ENCODE measurements at regions not wholly inside any gene's neighbourhood (a gene's known extent, or its start where the extent isn't known, plus 50 kb on each side); places are given as distances from the start of the nearest gene placed in this dataset.

DNA sequence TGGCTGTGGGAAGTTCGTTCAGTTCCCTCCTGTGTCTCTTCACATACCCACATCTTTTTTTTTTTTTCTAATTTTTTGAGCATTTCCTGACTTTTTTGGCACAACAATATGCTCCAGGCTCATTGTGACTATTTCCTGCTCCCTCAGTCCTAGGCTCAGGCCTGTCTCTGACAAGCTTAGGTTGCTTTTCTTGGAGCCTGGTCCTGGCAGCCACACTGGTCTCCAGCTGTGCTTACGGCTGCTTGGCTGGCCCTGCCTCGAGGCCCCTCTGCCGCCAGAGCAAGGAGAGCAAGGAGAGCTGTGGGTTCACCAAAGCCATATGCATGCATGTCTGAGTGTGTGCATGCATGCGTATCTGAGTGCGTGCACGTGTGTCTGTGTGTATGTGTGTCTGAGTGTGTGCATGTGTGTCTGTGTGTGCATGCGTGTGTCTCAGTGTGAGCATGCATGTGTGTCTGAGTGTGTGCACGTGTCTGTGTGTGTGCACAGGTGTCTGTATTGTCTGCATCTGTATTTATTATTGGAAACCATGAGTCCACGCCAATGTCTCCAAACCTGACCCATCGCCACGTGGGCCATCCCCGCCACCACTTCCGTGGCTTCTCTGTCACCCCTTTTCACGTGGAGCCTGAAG is 766.1 kb upstream of the SALL3 start:
- DNase-seq (ENCODE audit: low spot score): no peak

DNA sequence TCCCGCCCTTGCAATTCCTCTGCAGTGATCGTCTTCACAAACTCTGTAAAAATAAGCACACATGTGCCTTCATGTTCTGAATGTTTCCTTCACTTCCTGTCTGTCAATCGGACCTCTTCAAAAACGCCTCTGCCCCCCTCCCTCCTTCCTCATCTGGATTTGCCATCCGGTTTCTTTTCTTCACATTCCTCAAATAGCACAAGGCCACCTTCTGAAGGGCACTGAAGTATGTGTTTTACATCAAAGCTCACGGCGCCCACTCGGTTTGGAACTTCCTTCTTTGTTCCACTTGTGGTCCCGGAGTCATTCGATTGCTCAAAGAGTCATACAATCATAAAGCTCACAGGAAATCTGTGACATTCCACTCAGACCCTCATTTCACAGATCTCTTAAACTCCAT is 758.1 kb upstream of the SALL3 start:
- DNase-seq (ENCODE audit: low spot score): no peak

DNA sequence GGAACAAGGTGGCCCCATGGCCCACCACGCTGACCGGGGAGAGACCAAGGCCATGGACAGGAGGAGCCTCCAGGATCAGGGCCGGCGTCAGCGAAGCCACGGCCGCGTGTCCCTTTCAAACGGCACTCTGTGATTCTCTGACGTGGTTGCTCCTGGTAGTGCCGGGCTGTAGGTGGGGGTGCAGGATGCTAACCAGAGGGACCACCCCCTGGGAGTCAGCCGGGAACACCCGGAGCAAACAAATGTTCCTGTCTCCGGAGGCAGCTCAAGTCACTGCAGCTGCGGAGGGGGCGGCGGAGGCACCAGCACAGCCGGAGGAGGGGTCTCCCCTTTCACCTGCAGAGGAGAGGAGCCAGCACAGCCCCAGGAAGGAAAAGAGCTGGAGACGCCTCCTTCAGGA is 750.6 kb upstream of the SALL3 start:
- DNase-seq (ENCODE audit: low spot score): no peak

DNA sequence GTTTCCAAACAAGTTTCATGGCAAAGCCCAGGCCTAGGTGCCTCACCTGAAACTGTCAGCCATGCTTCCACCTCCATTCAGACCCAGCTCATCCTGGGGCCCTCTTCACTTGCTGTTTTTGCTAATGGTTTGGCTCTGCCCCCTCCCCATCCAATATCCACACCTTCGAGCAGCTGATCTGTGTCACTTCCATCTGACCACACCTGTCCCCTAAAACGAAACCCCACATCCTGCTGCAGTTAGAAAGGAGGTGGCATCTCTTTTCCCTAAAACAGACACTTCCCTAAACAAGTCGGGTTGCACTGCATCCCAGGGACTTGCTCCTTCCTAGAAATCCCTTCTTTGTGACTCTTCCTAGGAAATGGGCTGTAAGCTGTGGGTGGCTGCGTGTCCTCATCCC is 748.7 kb upstream of the SALL3 start:
- DNase-seq (ENCODE audit: low spot score): no peak

DNA sequence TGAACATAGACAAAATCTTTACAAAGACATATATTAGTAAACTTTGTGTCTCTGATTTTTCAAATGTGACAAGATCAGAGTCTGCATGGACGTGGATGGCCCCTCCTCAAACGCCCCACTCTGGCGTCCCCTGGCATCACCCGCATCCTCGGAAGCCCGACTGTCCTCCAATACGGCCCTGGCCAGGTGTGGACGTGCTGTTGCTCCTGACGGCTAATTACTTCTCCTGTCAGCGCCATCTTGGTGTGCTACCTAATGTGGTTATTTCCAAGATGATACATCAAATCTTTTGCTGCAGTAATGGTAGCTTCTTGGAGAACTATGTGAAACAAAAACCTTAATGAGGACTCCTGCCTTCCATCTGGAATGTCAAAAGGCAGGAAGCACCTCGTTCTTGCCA is 747.4 kb upstream of the SALL3 start:
- DNase-seq (ENCODE audit: low spot score): no peak

DNA sequence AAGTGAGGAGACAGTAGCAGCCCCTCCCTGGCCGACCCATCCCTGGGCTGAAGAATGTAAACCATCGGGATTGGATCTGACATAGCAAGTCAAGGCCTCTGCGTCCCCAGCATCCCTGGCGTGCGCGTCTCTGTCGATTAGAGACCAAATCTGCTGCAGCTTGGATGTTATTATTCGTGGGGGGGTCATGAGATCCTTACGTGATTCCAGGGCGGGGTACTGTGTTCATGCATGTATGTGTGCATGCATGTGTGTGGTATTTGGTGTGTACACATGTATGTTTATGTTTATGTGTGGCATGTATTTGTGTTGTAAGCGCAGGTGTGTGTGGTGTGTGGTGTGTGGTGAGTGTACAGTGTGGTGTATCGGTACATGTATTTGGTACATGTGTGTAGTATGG is 741.8 kb upstream of the SALL3 start:
- no peak for DNase-seq (ENCODE audit: low spot score)

DNA sequence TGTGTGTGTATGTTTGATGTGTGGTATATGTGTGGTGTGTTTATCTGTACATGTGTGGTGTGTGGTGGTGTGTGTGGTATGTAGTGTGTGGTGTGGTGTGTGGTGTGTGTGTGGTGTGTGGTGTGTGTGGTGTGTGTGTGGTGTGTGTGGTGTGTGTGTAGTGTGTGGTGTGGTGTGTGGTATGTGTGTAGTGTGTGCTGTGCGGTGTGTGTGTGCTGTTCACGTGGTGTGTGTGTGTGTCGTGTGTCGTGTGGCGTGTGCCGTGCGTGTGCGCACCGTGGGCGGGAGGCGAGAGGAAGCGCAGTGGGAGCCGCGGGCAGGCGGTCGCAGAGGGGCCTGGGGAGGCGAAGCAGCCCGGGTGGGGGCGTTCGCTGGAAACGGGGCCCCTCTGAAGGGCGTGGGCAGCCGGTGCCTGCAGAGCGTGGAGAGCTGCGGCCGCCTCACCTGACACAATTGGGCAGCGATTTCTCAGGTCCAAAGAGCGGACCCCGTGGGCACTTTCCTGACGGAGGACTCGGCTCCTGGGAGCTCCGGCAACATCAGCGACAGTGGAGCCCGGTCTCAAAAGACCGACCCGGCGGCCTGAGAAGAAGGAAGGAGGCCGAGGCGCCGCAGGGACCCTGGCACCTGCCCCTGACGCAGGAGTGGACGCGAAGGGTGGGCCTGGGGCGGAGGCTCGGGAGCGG is 741.1 kb upstream of the SALL3 start:
- DNase-seq (ENCODE audit: low spot score): no peak

DNA sequence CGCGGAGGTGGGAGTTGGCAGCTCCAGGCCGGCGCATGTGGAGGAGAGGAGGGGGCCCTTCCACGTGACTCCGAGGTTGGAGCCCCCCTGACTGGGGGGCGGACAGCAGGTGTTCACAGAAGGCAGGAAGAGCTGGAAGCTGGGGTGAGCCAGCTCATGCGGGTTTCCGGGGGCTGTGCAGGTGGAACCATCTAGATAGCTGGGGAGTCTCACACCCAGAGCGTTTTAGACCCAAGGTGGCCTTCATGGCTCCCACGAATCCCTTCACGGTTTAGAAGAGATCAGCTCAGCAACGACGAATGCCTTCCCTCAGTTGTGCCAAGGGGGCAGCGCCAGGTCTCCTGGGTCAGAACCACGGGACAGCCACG is 740.5 kb upstream of the SALL3 start:
- no peak for DNase-seq (ENCODE audit: low spot score)

DNA sequence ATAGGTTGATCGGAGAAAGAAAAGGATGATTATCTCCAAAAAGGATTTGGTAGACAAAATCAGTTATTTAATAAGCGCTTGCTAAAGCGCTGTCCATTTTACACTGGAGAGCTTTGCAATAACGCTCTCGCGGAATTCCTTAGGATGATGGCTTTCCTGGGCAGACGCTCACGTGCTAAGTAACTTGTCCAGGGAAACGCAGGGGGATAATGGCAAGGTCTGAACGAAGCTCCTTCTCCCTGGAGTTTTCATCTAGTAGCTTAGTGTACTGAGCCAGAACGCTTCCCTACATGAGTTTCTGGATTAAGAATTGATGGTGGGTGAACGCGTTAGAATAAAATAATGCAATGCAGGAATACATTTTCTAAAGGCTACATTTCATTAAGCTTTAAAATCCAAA is 739.5 kb upstream of the SALL3 start:
- DNase-seq (ENCODE audit: low spot score): no peak

DNA sequence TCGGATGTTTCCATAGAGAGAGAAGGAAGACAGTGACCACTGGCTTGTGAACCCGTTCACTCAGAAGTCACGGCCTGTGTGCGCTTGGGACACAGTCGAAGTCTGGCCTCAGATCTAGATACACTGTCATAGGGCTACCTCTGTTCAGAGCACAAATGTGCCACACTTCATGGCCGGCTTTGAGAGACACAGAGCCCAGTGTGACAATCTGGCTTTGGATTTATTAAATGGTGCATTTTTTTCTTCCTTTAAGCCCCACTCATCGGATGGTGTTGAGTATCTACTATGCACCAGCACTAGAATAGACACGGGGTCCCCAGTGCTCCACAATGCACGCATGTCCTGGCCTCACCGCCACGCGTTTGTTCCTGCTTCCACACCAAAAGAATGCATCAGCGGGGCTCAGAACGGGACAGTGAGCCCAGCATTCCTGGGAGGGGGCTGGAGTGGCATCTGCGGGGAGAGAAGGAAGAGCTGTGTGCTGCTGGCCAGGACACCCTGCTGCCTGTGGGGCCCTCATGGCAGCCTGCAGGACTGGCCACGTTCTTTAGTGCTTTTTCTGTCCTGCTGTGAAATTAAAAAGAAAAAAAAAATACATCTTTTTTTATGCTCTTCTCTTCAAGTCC is 738.9 kb upstream of the SALL3 start:
- DNase-seq (ENCODE audit: low spot score): no peak

DNA sequence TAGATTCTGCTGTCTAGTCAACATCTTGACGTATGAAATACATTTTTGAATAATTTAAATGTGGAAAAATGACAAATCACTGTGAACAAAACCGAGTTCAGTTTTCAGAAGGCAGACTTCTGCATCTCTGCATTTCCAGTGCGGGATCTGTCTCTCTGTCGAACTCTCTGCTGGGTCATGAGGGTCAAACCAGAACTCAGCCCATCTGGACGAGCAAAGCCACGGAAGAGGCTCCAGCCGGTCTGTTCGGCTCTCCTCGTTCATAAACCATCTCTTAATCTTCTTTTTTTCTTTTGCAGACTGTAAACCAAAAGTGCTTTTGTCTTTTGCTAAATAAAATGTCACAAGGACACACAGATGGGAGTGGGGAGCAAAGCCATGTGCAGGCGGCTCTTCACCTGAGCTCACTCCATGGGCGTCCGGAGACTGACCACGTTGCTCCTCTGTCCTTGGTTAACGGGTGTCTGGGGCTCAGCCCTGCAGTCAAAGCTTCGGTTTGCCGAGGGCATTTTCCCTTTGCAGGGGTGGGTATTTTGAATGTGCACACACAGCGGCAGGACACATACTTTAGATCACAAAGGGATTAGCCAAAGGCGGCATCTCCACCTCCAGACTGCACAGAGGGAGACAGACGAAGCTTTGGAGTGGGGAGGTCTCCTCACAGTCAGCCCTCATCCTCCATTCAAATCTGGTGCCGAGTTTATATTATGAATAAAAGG is 737.9 kb upstream of the SALL3 start:
- DNase-seq (ENCODE audit: low spot score): no peak

DNA sequence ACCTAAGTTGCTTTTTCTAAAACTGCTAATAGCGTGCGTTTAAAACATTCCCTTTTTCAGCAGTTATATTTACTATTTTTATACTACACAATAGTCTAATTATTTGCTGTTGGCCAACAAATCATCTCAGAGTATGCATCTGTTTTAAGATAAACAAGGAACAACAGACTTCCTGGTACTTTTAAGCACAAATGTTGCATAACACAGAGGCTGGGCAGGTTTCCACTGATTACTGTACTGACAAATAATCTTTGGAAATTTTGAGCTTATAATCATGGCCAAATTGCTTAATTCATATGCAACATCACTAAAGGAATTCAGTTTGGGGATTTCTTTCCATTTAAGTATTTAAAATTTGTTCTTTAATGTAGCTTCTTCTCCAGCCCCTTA is 737.4 kb upstream of the SALL3 start:
- no peak for DNase-seq (ENCODE audit: low spot score)

DNA sequence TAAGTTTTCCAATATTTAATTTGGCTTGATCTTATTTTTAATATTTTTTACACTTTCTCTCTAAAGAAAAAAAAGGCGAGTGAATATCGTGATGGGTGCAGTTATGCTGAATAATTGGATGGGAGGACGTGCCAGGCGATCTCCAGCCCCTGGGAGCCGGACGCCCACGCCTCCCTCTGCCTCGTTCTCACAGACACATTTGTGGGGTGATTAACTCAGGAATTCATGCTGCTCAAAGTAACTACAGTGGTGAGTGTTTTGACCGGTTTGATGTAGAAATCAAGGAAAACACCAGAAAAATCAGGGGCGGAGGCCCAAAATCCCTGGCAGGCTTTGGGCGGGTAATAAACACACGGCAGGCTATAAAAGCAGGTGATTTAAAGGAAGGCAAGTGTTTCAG is 736.8 kb upstream of the SALL3 start:
- DNase-seq (ENCODE audit: low spot score): no peak

DNA sequence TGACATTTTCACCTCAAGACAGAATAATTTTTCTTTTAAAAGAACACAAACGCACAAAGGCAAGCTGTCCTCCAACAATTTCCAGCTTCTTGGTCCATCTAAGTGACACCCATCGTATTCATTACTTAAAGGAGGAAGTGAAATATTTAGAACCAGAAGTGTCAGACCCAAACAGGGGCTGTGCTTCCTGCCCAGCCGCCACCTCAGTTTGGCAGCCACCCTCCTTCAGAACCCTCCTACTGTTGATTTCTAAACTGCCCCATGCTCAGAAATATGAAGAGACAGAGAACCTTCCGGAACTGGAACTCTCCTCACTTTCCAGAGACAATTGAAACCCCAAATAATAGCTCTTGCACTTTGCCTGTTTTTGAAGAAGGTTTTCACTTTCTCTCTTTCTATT is 734.8 kb upstream of the SALL3 start:
- DNase-seq (ENCODE audit: low spot score): no peak

DNA sequence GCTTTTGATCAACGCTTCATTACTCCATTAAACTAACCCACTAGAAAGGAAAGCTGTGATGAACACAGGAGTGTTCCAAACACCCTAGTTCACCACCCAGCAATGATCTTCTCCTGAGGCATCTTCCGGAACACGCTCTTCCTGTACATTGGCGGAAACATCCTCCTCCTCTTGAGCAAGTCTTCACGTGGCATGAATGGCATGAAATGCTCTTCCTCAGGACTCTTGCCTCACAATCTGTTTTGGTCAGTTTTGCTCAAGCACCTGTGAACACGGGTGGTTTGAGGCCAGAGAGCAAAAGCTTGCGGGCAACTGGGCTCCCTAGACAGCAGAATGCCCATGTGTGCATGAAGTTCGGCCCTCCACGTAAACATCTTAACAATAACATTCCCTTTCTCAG is 734.2 kb upstream of the SALL3 start:
- no peak for DNase-seq (ENCODE audit: low spot score)

DNA sequence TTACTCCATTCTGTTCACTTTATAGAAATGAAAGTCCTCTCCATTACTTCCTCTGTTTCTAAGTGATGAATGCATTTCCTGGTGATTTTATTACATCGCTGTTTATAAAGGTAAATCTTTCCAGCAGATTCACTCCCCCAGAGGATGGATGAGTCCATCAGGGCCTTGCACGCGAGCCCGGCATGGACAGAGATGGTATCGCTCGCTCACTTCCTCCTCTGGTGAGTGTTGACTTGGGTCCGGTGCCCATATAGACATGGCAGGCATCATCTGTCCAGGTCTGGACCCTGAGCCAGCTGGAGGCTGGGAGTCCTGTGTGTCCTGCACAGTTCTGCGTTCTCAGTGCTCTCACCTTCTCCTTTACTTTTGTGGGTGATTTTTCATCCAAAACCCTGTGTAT is 733.6 kb upstream of the SALL3 start:
- no peak for DNase-seq (ENCODE audit: low spot score)

DNA sequence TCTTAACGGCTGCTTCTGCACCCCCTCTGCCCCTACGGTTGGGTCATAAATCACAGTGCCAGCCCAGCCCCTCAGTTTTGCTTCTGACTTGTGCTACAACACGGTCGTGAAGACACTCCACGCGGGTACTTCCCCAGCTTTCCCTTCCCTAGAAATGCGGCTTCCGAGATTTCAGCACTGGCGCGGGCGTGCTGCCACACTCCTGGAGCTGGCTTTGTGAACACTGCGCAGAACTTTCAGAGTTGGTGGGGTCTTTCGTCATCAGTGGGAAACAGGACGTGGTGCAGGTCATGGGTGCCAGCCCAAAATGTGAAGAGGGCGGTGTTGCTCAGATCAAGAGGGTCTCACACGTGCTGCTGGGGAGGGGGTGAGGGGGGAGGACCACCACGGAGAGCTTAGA is 733.0 kb upstream of the SALL3 start:
- DNase-seq (ENCODE audit: low spot score): no peak

DNA sequence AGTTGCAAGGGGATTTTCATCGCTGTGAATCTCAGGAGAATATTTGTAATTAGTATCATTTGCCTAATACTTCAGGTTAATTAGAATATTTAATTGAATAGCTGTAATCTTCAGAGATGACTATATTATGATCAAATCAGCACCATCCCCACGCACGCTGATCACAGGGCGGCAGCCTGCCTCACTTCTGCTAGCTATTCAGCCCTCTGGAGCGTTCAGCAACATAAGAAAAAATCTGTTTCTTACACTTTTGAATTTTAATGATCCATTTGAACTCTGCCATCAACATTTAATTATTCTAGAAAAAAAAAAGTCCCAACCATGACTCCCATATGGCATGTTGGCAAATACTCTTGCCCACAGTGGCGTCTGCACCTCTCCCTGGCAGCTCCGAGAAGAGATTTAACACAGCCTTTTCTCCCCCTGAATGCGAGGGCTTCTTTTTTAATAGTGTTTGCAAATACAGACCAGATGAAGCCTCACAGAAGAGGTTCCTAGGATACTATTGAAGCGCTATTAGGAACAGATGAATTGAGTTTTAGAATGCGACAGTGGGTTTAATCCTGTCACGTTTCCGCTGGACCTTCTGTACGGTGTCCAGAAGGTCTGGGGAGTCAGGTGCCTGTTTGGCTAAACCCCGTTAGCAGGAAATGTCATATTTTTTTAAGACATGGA is 731.9 kb upstream of the SALL3 start:
- DNase-seq (ENCODE audit: low spot score): no peak

DNA sequence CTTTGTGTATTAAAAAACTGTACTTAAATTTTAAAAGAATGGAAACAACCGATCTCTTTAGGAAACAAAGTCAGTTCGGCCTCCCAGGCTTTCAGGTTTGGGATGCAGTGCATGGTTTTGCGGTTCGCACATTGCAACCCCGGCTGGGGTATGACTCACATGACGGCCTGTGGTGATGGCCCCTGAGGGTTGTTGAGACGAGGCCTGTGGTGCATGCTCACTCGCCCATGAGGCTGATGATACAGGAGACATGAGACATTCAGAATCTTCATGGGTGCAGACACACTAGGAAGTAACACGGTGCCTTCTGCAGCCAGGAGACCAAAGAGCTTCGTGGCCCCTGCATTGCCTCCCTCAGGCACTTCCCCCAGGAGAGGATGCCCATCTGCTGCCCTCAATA is 724.6 kb upstream of the SALL3 start:
- no peak for DNase-seq (ENCODE audit: low spot score)

DNA sequence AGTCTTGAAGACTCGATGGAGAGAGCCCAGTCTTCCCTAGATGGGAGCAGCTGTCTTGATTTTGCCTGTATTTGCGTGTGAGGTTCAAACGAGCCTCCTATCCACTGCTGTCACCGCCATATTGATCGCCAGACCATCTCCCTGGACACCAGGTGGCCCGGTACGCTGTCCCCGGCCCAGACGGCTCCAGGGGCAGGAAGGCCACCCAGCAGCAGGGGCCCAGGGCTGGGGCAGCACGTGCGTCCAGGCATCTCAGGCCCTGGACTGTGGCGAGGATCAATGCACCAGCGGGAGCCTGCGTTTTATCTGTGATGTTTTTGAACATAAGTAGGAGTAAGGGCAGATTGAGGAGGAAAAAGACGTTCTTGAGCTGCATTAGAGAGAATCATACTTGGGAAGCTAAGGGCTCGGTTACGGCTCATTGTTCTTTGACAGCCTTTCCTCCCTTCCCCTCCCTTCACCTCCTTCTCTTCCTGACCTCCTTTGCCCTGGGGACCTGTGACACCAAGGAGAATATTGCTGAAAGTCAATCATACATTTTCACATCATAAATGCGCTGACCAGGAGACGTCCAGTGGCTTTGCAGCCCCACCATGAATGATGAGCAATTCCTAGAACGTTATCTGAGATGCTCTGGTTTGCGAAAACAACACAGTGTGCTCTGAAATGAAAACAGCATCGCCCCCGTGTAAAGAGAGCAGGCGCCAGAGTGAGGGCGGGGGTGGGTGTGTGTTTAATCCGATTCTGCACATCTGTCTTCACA is 711.2 kb upstream of the SALL3 start:
- no peak for DNase-seq (ENCODE audit: low spot score)

DNA sequence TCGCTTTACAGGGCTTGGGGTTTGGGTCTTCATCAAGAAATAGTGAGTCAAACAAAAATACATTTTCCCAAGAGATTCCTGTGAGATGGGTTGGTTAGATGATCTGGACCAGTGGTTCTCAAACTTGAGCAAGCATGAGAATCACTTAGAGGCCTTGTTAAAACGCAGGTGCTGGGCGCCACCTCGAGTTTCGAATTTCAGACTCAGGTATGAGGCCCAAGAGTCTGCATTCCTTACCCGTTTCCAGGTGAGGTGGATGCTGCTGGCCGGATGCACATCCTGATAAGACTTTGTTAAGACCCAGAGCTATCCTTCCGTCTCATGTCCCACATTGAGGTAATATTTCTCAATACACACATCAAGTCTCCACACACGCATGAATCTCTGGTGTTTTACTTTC is 707.8 kb upstream of the SALL3 start:
- DNase-seq (ENCODE audit: low spot score): no peak

DNA sequence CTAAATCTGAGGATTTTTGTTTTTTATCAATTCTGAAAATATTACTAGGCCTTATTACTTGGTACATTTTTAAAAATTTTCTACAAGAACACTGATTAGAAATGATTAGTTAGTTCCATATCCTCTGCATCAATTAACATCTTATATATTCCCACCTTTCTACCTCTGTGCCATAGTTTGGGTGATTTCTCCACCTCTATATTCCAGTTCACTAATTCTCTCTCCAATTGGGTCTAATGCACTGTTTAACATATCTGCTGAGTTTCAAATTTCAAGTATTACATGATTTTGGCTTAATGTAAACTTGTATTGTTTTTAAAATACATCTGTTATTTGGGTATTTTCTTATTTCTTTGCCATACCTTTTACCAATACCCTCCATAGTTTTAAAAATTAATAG is 705.7 kb upstream of the SALL3 start:
- DNase-seq (ENCODE audit: low spot score): no peak
